Left ventricle myocardium superior (tissue), 1 donor: ENCODE measurements at regions not wholly inside any gene's neighbourhood (a gene's known extent, or its start where the extent isn't known, plus 50 kb on each side); places are given as distances from the start of the nearest gene placed in this dataset.

ENCODE experiments used
- ATAC-seq: fragments of 200-7000 bp; cut with Tn5 transposase; one replicate; pipeline ENCODE4 v1.9.1; 2020; ENCODE audit warnings: mild to moderate bottlenecking, moderate library complexity
- DNase-seq: peaks from one replicate; pipeline ENCODE4 v3.0.0-alpha.2; 2020
- intact Hi-C: fragments of 100-400 bp; cut with micrococcal nuclease; formaldehyde crosslinking; loops from one replicate; pipeline ENCODE4 v1.11.0; 2022
- donor health status: DM: no; HTN: yes; CAD: no; lungs with severe emphysema.

GRCh38 chr16:86030116-86030515 is 131.2 kb downstream of the IRF8 start:
- DNase-seq = no peak
- intact Hi-C loops = no loop called here
- no peak for ATAC-seq

- intact Hi-C loops = no loop called here
- ATAC-seq (no peak), DNase-seq (no peak)
Observed at GRCh38 chr16:86031141-86031678, 132.2 kb downstream of the IRF8 start.

- DNase-seq = no peak
- intact Hi-C loops = no loop called here
- peak; percentile 34 for ATAC-seq
Observed at GRCh38 chr16:86033016-86033474, 134.1 kb downstream of the IRF8 start.

GRCh38 chr16:86033971-86034370 is 135.0 kb downstream of the IRF8 start:
- intact Hi-C loops = no loop called here
- DNase-seq (no peak), ATAC-seq (no peak)

GRCh38 chr16:86034421-86034919 is 135.5 kb downstream of the IRF8 start:
- DNase-seq (no peak), ATAC-seq (no peak)
- intact Hi-C loops = no loop called here

GRCh38 chr16:86035906-86036305 is 136.9 kb downstream of the IRF8 start:
- intact Hi-C loops = no loop called here
- ATAC-seq = no peak
- DNase-seq = no peak

- ATAC-seq = no peak
- no peak for DNase-seq
- intact Hi-C loops = no loop called here
Observed at GRCh38 chr16:86037999-86038925, 139.3 kb downstream of the IRF8 start.

GRCh38 chr16:86038926-86039310 is 140.0 kb downstream of the IRF8 start:
- no peak for DNase-seq
- ATAC-seq = no peak
- intact Hi-C loops = no loop called here

GRCh38 chr16:86039606-86040005 is 140.6 kb downstream of the IRF8 start:
- ATAC-seq = no peak
- DNase-seq = no peak
- intact Hi-C loops = no loop called here

- intact Hi-C loops = no loop called here
- DNase-seq = no peak
- peak; percentile 17 for ATAC-seq
Observed at GRCh38 chr16:86040496-86040895, 141.5 kb downstream of the IRF8 start.

GRCh38 chr16:86041215-86041614 is 142.3 kb downstream of the IRF8 start:
- no peak for DNase-seq
- intact Hi-C loops = no loop called here
- ATAC-seq = no peak

GRCh38 chr16:86041807-86042206 is 142.8 kb downstream of the IRF8 start:
- ATAC-seq (no peak), DNase-seq (no peak)
- intact Hi-C loops = no loop called here

- ATAC-seq (no peak), DNase-seq (no peak)
- intact Hi-C loops = no loop called here
Observed at GRCh38 chr16:86042393-86042792, 143.4 kb downstream of the IRF8 start.

GRCh38 chr16:86042996-86043725 is 144.2 kb downstream of the IRF8 start:
- ATAC-seq = no peak
- intact Hi-C loops = no loop called here
- DNase-seq = no peak

GRCh38 chr16:86044241-86044671 is 145.3 kb downstream of the IRF8 start:
- ATAC-seq = peak; percentile 39
- intact Hi-C loops = no loop called here

GRCh38 chr16:86044881-86045590 is 146.1 kb downstream of the IRF8 start:
- intact Hi-C loops = no loop called here
- no peak for DNase-seq
- no peak for ATAC-seq

More at GRCh38 chr16:86044241-86044671, 145.3 kb downstream of the IRF8 start:
- DNase-seq = peak; percentile 67

GRCh38 chr16:86045591-86045971 is 146.6 kb downstream of the IRF8 start:
- intact Hi-C loops = no loop called here
- ATAC-seq (no peak), DNase-seq (no peak)

GRCh38 chr16:86046026-86046425 is 147.1 kb downstream of the IRF8 start:
- no peak for DNase-seq
- ATAC-seq = no peak
- intact Hi-C loops = no loop called here

GRCh38 chr16:86046667-86047270 is 147.8 kb downstream of the IRF8 start:
- ATAC-seq (no peak), DNase-seq (no peak)
- intact Hi-C loops = no loop called here
